ENCODE measurements at regions not wholly inside any gene's neighbourhood (a gene's known extent, or its start where the extent isn't known, plus 50 kb on each side); places are given as distances from the start of the nearest gene placed in this dataset.

DNA sequence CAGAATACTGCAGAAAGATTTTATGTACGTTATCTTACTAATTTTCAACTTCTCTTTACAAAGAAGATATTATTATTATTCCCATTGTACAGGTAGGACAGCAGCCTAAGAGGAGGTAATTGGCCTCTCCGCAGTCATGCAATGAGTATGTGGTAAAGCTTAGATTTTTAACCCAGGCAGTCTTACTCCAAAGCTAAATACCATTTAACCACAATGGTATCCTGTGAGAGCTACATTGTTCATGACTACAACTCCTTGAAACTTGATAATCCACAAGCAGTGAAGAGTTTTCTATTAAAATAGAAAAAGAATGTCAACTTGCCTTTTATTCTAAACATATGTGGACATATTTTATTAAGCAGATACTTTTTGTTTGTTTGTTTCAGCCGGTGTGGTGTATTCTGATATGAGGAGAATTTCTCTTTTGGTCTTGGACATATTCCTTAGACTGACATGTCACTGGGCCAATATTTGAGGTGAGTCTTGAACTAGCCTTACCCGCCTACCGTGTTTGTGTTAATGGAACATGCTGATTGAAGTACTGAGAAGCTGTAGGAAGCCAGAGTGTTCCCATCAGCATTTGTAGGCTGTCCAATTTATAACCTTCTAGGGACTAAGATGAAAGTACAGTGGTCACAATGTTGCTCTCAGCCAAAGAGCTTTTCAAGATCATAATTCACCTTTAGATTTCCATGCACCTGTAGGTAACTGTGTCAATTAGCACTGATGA lies 293.9 kb upstream of the DCC start:
- TF ChIP-seq, protein P1, sequence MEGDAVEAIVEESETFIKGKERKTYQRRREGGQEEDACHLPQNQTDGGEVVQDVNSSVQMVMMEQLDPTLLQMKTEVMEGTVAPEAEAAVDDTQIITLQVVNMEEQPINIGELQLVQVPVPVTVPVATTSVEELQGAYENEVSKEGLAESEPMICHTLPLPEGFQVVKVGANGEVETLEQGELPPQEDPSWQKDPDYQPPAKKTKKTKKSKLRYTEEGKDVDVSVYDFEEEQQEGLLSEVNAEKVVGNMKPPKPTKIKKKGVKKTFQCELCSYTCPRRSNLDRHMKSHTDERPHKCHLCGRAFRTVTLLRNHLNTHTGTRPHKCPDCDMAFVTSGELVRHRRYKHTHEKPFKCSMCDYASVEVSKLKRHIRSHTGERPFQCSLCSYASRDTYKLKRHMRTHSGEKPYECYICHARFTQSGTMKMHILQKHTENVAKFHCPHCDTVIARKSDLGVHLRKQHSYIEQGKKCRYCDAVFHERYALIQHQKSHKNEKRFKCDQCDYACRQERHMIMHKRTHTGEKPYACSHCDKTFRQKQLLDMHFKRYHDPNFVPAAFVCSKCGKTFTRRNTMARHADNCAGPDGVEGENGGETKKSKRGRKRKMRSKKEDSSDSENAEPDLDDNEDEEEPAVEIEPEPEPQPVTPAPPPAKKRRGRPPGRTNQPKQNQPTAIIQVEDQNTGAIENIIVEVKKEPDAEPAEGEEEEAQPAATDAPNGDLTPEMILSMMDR (IDR thresholded peaks at IDR 0.05), result no peak
- no peak for TF ChIP-seq EP300 (IDR thresholded peaks at IDR 0.05)

All from ovary (tissue), 3 donors.